ENCODE measurements at regions not wholly inside any gene's neighbourhood (a gene's known extent, or its start where the extent isn't known, plus 50 kb on each side); places are given as distances from the start of the nearest gene placed in this dataset.
A peak's percentile ranks its signal among the peaks of the same experiment; 100 is the strongest.

GRCh38 chr1:87830432-87830978, 501.8 kb downstream of the LMO4 start:
- H3K9me3 ChIP-seq = no peaks in the 10 kb centered on the region
- DNase-seq (no peak), ATAC-seq (no peak)
- 57 to 66% (median 65%) methylated on average over 1 of the region's 1 CpG for WGBS, 4 donors
- no peak overlapping the region for H3K4me3 ChIP-seq
- TF ChIP-seq POLR2A (IDR thresholded peaks at IDR 0.05) = no peak
- TF ChIP-seq, protein P1, sequence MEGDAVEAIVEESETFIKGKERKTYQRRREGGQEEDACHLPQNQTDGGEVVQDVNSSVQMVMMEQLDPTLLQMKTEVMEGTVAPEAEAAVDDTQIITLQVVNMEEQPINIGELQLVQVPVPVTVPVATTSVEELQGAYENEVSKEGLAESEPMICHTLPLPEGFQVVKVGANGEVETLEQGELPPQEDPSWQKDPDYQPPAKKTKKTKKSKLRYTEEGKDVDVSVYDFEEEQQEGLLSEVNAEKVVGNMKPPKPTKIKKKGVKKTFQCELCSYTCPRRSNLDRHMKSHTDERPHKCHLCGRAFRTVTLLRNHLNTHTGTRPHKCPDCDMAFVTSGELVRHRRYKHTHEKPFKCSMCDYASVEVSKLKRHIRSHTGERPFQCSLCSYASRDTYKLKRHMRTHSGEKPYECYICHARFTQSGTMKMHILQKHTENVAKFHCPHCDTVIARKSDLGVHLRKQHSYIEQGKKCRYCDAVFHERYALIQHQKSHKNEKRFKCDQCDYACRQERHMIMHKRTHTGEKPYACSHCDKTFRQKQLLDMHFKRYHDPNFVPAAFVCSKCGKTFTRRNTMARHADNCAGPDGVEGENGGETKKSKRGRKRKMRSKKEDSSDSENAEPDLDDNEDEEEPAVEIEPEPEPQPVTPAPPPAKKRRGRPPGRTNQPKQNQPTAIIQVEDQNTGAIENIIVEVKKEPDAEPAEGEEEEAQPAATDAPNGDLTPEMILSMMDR (IDR thresholded peaks at IDR 0.05) = no peak
- intact Hi-C loops (cut with DNase I) = loop anchor here in 1 of 10 donors (10.0 kb wide), 1 partner anchor 506 kb away; the partner anchor contains the start of gene LMO4
- peak overlapping the region in 1 of 12 donors; percentile 9 for H3K27ac ChIP-seq
- no peaks in the 10 kb centered on the region for H3K27me3 ChIP-seq
- no peaks in the 10 kb centered on the region for H3K36me3 ChIP-seq
- peaks cover 0 to 12% (median 0%) of the 10 kb centered on the region in 12 donors for H3K4me1 ChIP-seq

- TF ChIP-seq, protein P1 (IDR thresholded peaks at IDR 0.05) = no peak
- no peak for TF ChIP-seq POLR2A (IDR thresholded peaks at IDR 0.05)
- no peaks in the 10 kb centered on the region for H3K27me3 ChIP-seq
- no peaks in the 10 kb centered on the region for H3K9me3 ChIP-seq
- WGBS, 4 donors = 59 to 69% (median 64%) methylated on average over 5 of the region's 5 CpGs
- H3K4me1 ChIP-seq = peaks cover 0 to 7% (median 0%) of the 10 kb centered on the region in 12 donors
- peak overlapping the region in 3 of 12 donors; percentile 21 to 43 (median 29) for H3K27ac ChIP-seq
- ATAC-seq (peak; percentile 58 to 91 (median 76)), DNase-seq (peak; percentile 38 to 57 (median 48))
- no peak overlapping the region for H3K4me3 ChIP-seq
- no peaks in the 10 kb centered on the region for H3K36me3 ChIP-seq
- intact Hi-C loops (cut with DNase I) = loop anchor here in 1 of 10 donors (10.0 kb wide), 1 partner anchor 508 kb away; the partner anchor contains the start of gene LMO4
Observed at GRCh38 chr1:87833166-87833565, 504.5 kb downstream of the LMO4 start.

DNA sequence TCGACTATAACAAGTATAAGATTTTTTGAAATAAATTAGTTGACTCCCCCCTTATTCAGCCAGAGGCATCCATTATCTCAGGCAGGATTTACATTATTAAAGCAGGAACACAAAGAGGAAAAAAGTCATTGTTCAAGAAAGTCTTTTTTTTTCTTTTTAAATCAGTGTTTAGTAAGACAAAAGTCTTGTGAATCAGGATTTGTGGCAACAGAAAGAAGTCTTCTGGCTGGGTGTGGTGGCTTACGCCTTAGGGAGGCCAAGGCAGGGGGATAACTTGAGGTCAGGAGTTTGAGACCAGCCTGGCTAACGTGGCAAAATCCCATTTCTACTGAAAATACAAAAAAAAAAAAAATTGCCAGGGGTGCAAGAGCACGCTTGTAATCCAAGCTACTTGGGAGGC, 505.5 kb downstream of the LMO4 start:
- Histone ChIP-seq H3K27me3 (no peaks in the 10 kb centered on the region), H3K36me3 (no peaks in the 10 kb centered on the region), H3K4me1 (peaks cover 0 to 7% (median 0%) of the 10 kb centered on the region in 12 donors), H3K4me3 (no peak overlapping the region), H3K9me3 (no peaks in the 10 kb centered on the region), H3K27ac (no peak overlapping the region)
- no peak for TF ChIP-seq POLR2A (IDR thresholded peaks at IDR 0.05)
- TF ChIP-seq, protein P1 (IDR thresholded peaks at IDR 0.05) = no peak
- ATAC-seq (no peak), DNase-seq (no peak)
- WGBS, 4 donors = 82 to 90% (median 86%) methylated on average over 4 of the region's 4 CpGs
- intact Hi-C loops (cut with DNase I) = loop anchor here in 1 of 10 donors (10.0 kb wide), 1 partner anchor 509 kb away; the partner anchor contains the start of gene LMO4

GRCh38 chr1:87834941-87835340, 506.3 kb downstream of the LMO4 start:
- Histone ChIP-seq H3K36me3 (no peaks in the 10 kb centered on the region), H3K27ac (no peak overlapping the region), H3K27me3 (no peaks in the 10 kb centered on the region), H3K4me3 (no peak overlapping the region), H3K9me3 (no peaks in the 10 kb centered on the region), H3K4me1 (peaks cover 0 to 7% (median 0%) of the 10 kb centered on the region in 12 donors)
- TF ChIP-seq POLR2A (IDR thresholded peaks at IDR 0.05) = no peak
- TF ChIP-seq, protein P1 (IDR thresholded peaks at IDR 0.05) = no peak
- intact Hi-C loops (cut with DNase I) = loop anchor here in 1 of 10 donors (10.0 kb wide), 1 partner anchor 510 kb away; the partner anchor contains the start of gene LMO4
- ATAC-seq = no peak
- 82 to 92% (median 88%) methylated on average over 8 of the region's 8 CpGs for WGBS, 4 donors
- no peak for DNase-seq
